ENCODE measurements at regions not wholly inside any gene's neighbourhood (a gene's known extent, or its start where the extent isn't known, plus 50 kb on each side); places are given as distances from the start of the nearest gene placed in this dataset.
A peak's percentile ranks its signal among the peaks of the same experiment; 100 is the strongest.

DNA sequence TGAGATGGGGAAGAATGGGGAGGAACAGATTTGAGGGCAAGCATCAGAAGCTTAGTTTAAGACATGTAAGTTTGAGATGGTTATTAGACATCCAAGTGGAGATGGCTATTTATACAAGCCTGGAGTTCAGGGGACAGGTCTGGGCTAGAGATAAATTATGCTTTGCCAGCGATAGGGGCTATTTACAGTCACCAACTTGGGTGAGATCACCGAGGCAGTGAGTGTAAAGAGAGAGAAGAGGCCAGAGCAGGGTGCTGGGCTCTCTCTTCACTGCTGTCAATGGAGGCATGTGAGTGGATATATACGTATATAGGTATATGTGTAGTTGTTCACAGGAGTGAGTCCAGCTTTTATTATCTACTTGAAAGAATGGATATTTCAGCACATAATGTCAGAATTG, 81.0 kb downstream of the QPCT start:
- ATAC-seq = peak in 1 of 4 donors; percentile 32

DNA sequence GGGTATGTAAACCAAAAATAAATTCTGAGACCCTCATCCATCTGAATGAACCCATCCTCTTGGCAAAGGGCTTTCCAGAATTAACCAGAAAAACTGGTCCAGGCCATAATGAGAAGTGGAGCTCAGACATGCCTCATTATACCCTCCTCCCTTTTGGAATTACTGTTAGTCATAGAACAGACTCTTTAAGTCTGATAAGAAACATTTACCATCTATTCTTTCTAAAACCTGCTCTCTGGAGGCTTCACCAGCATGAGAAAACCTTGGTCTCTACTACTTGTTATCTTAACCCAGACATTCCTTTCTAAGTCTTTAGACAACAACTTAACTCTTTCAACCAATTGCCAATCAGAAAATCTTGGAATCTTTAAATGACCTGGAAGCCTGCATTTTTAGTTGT, 82.8 kb downstream of the QPCT start:
- intact Hi-C loops (cut with DNase I) = no loop called here
- no peak for ATAC-seq
- H3K36me3 ChIP-seq (ENCODE audit: insufficient read depth in 1 of 2, low read depth in 1 of 2) = no peaks in the 10 kb centered on the region
- H3K9me3 ChIP-seq = no peaks in the 10 kb centered on the region
- no peaks in the 10 kb centered on the region for H3K27me3 ChIP-seq (ENCODE audit: insufficient read depth in 3 of 3, low read length in 2 of 3)
- TF ChIP-seq, protein P1, sequence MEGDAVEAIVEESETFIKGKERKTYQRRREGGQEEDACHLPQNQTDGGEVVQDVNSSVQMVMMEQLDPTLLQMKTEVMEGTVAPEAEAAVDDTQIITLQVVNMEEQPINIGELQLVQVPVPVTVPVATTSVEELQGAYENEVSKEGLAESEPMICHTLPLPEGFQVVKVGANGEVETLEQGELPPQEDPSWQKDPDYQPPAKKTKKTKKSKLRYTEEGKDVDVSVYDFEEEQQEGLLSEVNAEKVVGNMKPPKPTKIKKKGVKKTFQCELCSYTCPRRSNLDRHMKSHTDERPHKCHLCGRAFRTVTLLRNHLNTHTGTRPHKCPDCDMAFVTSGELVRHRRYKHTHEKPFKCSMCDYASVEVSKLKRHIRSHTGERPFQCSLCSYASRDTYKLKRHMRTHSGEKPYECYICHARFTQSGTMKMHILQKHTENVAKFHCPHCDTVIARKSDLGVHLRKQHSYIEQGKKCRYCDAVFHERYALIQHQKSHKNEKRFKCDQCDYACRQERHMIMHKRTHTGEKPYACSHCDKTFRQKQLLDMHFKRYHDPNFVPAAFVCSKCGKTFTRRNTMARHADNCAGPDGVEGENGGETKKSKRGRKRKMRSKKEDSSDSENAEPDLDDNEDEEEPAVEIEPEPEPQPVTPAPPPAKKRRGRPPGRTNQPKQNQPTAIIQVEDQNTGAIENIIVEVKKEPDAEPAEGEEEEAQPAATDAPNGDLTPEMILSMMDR (IDR thresholded peaks at IDR 0.05) = no peak
- no peaks in the 10 kb centered on the region for H3K4me1 ChIP-seq
- H3K27ac ChIP-seq = no peak overlapping the region
- no peak overlapping the region for H3K4me3 ChIP-seq
- no peak for DNase-seq

More for the DNA sequence above, 81.0 kb downstream of the QPCT start:
- intact Hi-C loops (cut with DNase I) = no loop called here
- H3K27ac ChIP-seq = no peak overlapping the region
- H3K9me3 ChIP-seq = no peaks in the 10 kb centered on the region
- H3K4me3 ChIP-seq = no peak overlapping the region
- no peaks in the 10 kb centered on the region for H3K36me3 ChIP-seq (ENCODE audit: insufficient read depth in 1 of 2, low read depth in 1 of 2)
- no peaks in the 10 kb centered on the region for H3K4me1 ChIP-seq
- no peaks in the 10 kb centered on the region for H3K27me3 ChIP-seq (ENCODE audit: insufficient read depth in 3 of 3, low read length in 2 of 3)
- no peak for DNase-seq
- 45 to 71% (median 47%) methylated on average over 3 of the region's 3 CpGs for WGBS, 3 donors
- TF ChIP-seq, protein P1 (IDR thresholded peaks at IDR 0.05) = no peak

DNA sequence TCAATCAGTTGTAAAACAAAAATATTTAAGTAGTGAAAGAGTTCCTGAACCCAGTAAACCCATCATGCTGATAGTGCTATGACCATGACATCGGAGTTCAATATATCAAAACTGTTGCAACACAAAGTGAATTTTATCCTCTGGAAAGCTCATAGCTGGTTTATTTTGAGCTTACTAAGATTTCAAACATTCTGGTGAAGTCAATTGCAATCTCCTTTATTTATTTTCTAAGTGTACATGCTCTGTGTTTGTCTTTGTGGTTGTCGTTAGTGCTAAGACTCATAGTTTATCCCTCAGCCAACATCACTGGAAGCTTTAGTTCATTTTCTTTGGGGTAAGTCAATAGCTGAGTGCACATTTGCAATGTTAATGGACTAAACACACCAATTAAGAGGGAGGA, 91.9 kb downstream of the QPCT start:
- Histone ChIP-seq H3K27ac (no peak overlapping the region), H3K36me3 (ENCODE audit: insufficient read depth in 1 of 2, low read depth in 1 of 2) (no peaks in the 10 kb centered on the region), H3K27me3 (ENCODE audit: insufficient read depth in 3 of 3, low read length in 2 of 3) (no peaks in the 10 kb centered on the region), H3K9me3 (no peaks in the 10 kb centered on the region), H3K4me3 (no peak overlapping the region), H3K4me1 (no peaks in the 10 kb centered on the region)
- TF ChIP-seq, protein P1 (IDR thresholded peaks at IDR 0.05) = no peak
- intact Hi-C loops (cut with DNase I) = no loop called here
- 45 to 90% (median 60%) methylated on average over 2 of the region's 2 CpGs for WGBS, 3 donors
- ATAC-seq (no peak), DNase-seq (no peak)

DNA sequence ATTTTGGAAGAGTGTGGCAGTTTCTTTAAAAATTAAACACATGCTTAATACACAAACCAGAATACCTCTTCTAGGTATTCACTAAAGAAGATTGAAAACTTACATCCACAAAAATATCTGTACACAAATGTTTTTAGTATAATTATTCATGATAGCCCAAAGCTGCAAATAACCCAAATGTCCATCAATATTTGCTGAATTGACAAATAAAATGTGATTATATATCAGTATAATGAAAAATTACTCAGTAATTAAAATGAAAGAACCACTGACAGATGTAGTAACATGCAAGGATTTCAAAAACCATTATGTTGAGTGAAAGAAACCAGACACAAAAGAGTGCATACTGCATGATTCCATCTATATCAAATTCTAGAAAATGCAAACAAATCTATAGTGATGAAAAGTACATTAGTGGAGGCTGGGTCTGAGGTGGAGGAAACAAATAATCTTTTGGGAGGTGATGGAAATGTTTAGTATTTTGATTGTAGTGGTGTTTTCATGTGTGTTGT, 94.8 kb downstream of the QPCT start:
- Histone ChIP-seq H3K36me3 (ENCODE audit: insufficient read depth in 1 of 2, low read depth in 1 of 2) (no peaks in the 10 kb centered on the region), H3K4me1 (no peaks in the 10 kb centered on the region), H3K9me3 (no peaks in the 10 kb centered on the region), H3K27ac (no peak overlapping the region), H3K27me3 (ENCODE audit: insufficient read depth in 3 of 3, low read length in 2 of 3) (peaks cover 0 to 3% (median 2%) of the 10 kb centered on the region in 3 donors), H3K4me3 (no peak overlapping the region)
- intact Hi-C loops (cut with DNase I) = no loop called here
- no peak for ATAC-seq
- DNase-seq = no peak
- TF ChIP-seq, protein P1 (IDR thresholded peaks at IDR 0.05) = no peak

DNA sequence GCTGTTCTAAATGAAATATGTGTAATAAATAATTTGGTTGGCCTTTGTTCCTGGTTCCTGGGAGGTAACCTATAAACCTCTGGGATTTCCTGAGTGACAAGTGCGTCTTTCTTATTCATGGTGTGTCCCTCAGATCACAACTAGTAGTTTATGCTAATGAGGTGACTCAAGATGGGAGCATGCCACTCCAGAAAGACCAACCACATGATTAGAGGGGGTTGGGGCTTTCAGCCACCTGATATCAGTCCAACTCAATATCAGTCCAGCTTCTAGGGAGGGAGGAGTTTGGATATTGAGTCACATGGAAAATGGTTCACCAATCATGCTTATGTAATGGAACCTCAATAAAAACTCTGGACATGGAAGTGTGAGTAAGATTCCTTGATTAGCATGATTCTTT, 96.6 kb downstream of the QPCT start:
- TF ChIP-seq, protein P1 (IDR thresholded peaks at IDR 0.05) = no peak
- WGBS, 3 donors = 97 to 100% (median 100%) methylated on average over 1 of the region's 1 CpG
- no peak overlapping the region for H3K4me3 ChIP-seq

More for the DNA sequence above, 96.6 kb downstream of the QPCT start:
- H3K27me3 ChIP-seq (ENCODE audit: insufficient read depth in 3 of 3, low read length in 2 of 3) = peaks cover 0 to 3% (median 2%) of the 10 kb centered on the region in 3 donors
- DNase-seq = no peak
- no peaks in the 10 kb centered on the region for H3K9me3 ChIP-seq
- intact Hi-C loops (cut with DNase I) = no loop called here
- no peaks in the 10 kb centered on the region for H3K4me1 ChIP-seq
- no peaks in the 10 kb centered on the region for H3K36me3 ChIP-seq (ENCODE audit: insufficient read depth in 1 of 2, low read depth in 1 of 2)
- ATAC-seq = no peak
- no peak overlapping the region for H3K27ac ChIP-seq

Measured in psoas muscle (tissue), 7 donors.